ENCODE measurements at regions not wholly inside any gene's neighbourhood (a gene's known extent, or its start where the extent isn't known, plus 50 kb on each side); places are given as distances from the start of the nearest gene placed in this dataset.

GRCh38 chr9:107554636-107555035 is 65.1 kb upstream of the KLF4 start (continued):
- TF ChIP-seq, protein P1, sequence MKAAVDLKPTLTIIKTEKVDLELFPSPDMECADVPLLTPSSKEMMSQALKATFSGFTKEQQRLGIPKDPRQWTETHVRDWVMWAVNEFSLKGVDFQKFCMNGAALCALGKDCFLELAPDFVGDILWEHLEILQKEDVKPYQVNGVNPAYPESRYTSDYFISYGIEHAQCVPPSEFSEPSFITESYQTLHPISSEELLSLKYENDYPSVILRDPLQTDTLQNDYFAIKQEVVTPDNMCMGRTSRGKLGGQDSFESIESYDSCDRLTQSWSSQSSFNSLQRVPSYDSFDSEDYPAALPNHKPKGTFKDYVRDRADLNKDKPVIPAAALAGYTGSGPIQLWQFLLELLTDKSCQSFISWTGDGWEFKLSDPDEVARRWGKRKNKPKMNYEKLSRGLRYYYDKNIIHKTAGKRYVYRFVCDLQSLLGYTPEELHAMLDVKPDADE (IDR thresholded peaks at IDR 0.05): no peak
- no peak for TF ChIP-seq ZNF331 (CRISPR knock-in tag; IDR thresholded peaks at IDR 0.05; ENCODE audit: low read depth)
- TF ChIP-seq NANOG (IDR thresholded peaks at IDR 0.05; ENCODE audit: borderline replicate concordance): no peak
- TF ChIP-seq EZH2phosphoT487 (IDR thresholded peaks at IDR 0.05; ENCODE audit: unreplicated experiment): no peak
- TF ChIP-seq POLR2AphosphoS5 (IDR thresholded peaks at IDR 0.05; ENCODE audit: low read depth): no peak
- no peak for TF ChIP-seq ZNF114 (CRISPR knock-in tag; IDR thresholded peaks at IDR 0.05)
- TF ChIP-seq CTCF (conservative IDR thresholded peaks at IDR 0.05; ENCODE audit: low read depth in 2 of 2): no peak
- no peak for TF ChIP-seq STAT1 (IDR thresholded peaks at IDR 0.05; ENCODE audit: unreplicated experiment)

DNA sequence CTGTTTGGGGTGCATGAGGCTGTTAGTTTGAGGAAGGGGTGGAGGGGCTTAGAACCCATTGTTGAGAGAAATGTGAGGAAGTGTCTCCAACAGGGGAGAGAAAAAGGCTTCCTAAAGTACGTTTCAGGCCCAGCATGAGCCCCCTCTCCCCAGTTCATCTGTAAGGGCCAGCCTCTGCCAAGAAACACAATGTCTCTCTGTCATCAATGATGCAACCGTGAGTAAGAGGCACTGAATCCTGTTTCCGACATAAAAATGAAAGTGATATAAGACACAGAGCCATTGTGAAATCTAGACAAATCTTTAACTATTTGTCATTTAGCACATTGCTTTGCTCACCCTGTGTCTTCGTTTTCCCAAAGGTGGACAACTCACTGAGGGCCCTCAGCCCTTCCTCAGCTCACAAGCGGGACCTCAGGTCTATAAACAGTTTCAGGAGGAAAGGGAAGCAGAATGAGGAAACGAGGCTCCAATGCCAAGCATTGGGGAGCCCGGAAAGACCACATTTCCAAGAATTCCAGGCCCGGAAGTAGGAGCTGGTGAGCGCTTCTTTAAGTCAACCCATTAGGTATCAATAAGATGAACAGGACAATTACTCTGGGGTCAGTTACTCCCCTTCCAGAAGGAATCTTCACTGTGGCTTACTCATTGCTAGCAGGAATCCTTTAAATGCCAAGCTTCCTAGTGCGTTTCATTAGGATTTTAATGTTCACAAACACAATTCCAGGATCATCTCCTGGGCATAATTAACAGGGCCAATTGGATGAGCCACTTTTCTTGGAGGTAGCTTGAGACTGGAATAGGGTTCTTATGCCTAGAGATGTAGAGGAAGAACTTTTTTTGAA is 59.0 kb upstream of the KLF4 start:
- ATAC-seq (no peak), DNase-seq (ENCODE audit: low spot score) (no peak)
- H3K9me3 Mint-ChIP-seq: no peaks in the 10 kb centered on the region
- no peaks in the 10 kb centered on the region; the same call in 2 of the 3 replicates for H3K36me3 Mint-ChIP-seq (ENCODE audit: low read depth)
- H3K27me3 ChIP-seq (ENCODE audit: insufficient read depth): no peaks in the 10 kb centered on the region
- H3K4me2 ChIP-seq: no peak overlapping the region
- no peak overlapping the region for H3K4me3 Mint-ChIP-seq
- no peaks in the 10 kb centered on the region for H3K36me3 ChIP-seq (ENCODE audit: insufficient read depth)
- H3K79me2 ChIP-seq (replicated peaks; ENCODE audit: insufficient read depth): no peaks in the 10 kb centered on the region
- H3K4me1 Mint-ChIP-seq: peaks cover 9% of the 10 kb centered on the region
- no peaks in the 10 kb centered on the region for H3F3A ChIP-seq (replicated peaks; ENCODE audit: low read depth)
- H3K27ac Mint-ChIP-seq: no peak overlapping the region
- no peak overlapping the region for H2AFZ ChIP-seq
- no peaks in the 10 kb centered on the region for H4K20me1 ChIP-seq (replicated peaks; ENCODE audit: insufficient read depth)
- H3K4me1 ChIP-seq (ENCODE audit: insufficient read depth): peaks cover 9% of the 10 kb centered on the region; the same call in 1 of the 2 replicates
- H3K4me3 ChIP-seq: no peak overlapping the region
- H3K27ac ChIP-seq (ENCODE audit: low read depth): no peak overlapping the region
- H3K9me2 ChIP-seq (ENCODE audit: insufficient read depth): no peaks in the 10 kb centered on the region
- H3K27me3 Mint-ChIP-seq (ENCODE audit: insufficient read depth, low read depth, poor library complexity): peaks cover 3% of the 10 kb centered on the region
- no peak for TF ChIP-seq NANOG (IDR thresholded peaks at IDR 0.05; ENCODE audit: borderline replicate concordance)
- no peak for TF ChIP-seq JUNB (IDR thresholded peaks at IDR 0.05; ENCODE audit: unreplicated experiment)
- no peak for TF ChIP-seq ZNF114 (CRISPR knock-in tag; IDR thresholded peaks at IDR 0.05)
- TF ChIP-seq ZNF462 (CRISPR knock-in tag; IDR thresholded peaks at IDR 0.05): no peak
- no peak for TF ChIP-seq STAT1 (IDR thresholded peaks at IDR 0.05; ENCODE audit: unreplicated experiment)
- no peak for TF ChIP-seq EZH2phosphoT487 (IDR thresholded peaks at IDR 0.05; ENCODE audit: unreplicated experiment)
- no peak for TF ChIP-seq EZH2 (IDR thresholded peaks at IDR 0.05; ENCODE audit: low read depth, unreplicated experiment)
- TF ChIP-seq, protein P1 (IDR thresholded peaks at IDR 0.05): no peak
- TF ChIP-seq ZNF331 (CRISPR knock-in tag; IDR thresholded peaks at IDR 0.05; ENCODE audit: low read depth): no peak

Data from GM23338 (cell line).